AG09319 (cell line): ENCODE measurements at regions not wholly inside any gene's neighbourhood (a gene's known extent, or its start where the extent isn't known, plus 50 kb on each side); places are given as distances from the start of the nearest gene placed in this dataset.

ENCODE experiments used
- DNase-seq: peaks from one replicate; pipeline ENCODE4 v3.0.0-alpha.2; 2010; ENCODE audit warnings: low read depth; ENCODE audit errors: extremely low read depth
- CTCF ChIP-seq: IDR thresholded peaks from 2 replicates; pipeline ENCODE4 v1.5.1; 2011; ENCODE audit warnings: low read depth, mild to moderate bottlenecking, inconsistent platforms, low read length, moderate library complexity

GRCh38 chr4:158008551-158009218 lies 164.1 kb downstream of the GASK1B start:
- TF ChIP-seq CTCF: no peak
- DNase-seq: no peak

DNA sequence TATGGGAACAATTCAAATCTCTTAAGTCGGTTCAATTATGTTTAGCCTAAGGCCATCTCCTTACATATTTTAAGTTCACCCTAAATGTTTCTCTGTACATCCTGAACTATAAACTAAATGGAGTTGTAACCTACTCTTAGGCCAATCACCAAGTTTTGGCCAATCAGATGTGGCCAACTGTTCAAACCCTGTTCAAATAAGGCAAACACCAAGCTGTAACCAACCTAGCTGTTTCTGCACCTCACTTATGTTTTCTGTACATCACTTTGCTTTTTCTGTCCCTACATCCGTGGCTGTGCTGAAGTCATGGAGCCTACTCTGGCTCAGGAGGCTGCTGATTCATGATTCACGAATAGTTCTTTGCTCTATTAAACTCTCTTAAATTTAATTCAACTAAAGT lies 165.3 kb downstream of the GASK1B start:
- DNase-seq: no peak
- no peak for TF ChIP-seq CTCF

- DNase-seq: no peak
- no peak for TF ChIP-seq CTCF
Observed at GRCh38 chr4:158006990-158007389, 165.8 kb downstream of the GASK1B start.

DNA sequence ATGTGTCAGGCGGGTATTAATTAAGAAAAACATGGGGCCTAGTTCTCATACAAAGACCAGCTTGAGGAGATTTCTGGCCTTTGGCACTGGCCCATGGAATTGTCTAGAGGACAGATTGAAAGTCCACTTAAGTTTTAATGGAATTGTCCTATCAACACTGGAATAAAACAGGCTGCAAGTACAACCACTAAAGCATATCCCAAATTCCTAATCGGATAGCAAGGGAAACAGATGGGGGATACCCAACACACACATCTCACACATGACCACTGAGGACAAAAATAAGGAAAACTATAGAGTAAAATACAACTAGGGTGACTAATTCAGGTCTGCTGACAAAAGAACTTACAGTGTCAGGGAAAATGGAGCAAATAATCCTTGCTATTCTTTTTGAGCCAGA lies 167.8 kb downstream of the GASK1B start:
- DNase-seq: no peak
- no peak for TF ChIP-seq CTCF

- DNase-seq: no peak
- no peak for TF ChIP-seq CTCF
Observed at GRCh38 chr4:158004101-158004500, 168.7 kb downstream of the GASK1B start.

DNA sequence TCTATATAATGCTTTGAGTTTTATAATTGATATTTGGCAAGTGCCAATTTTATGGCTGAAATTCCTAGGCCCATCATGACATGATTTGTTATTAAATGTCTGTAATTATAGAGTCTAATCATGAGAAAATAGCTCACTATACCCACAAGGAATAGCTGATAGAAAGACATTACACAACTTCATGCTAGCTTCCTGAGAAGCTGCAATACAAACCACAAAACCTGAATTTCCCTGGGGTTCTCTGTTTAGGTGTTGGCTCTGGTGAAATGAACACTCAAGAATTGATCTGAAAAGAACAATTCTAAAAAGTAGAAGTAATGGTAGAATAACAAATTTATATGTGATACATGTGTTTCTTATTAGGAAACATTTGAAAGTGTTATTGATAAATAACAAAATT lies 169.6 kb downstream of the GASK1B start:
- no peak for TF ChIP-seq CTCF
- no peak for DNase-seq

- TF ChIP-seq CTCF: no peak
- no peak for DNase-seq
Observed at GRCh38 chr4:158002173-158002572, 170.7 kb downstream of the GASK1B start.
